Stimulated activated CD8-positive, alpha-beta memory T cell treated with anti-CD3 and anti-CD28 coated beads, Interleukin-4, amount 100 ng/mL, for 1 hour (primary cell): ENCODE measurements at regions not wholly inside any gene's neighbourhood (a gene's known extent, or its start where the extent isn't known, plus 50 kb on each side); places are given as distances from the start of the nearest gene placed in this dataset.

ENCODE experiments used
- DNase-seq, 2 donors: peaks; one replicate each; pipeline ENCODE4 v3.0.0-alpha.2; 2020; ENCODE audit warnings: low read depth in 2 of 2, low spot score in 1 of 2

DNA sequence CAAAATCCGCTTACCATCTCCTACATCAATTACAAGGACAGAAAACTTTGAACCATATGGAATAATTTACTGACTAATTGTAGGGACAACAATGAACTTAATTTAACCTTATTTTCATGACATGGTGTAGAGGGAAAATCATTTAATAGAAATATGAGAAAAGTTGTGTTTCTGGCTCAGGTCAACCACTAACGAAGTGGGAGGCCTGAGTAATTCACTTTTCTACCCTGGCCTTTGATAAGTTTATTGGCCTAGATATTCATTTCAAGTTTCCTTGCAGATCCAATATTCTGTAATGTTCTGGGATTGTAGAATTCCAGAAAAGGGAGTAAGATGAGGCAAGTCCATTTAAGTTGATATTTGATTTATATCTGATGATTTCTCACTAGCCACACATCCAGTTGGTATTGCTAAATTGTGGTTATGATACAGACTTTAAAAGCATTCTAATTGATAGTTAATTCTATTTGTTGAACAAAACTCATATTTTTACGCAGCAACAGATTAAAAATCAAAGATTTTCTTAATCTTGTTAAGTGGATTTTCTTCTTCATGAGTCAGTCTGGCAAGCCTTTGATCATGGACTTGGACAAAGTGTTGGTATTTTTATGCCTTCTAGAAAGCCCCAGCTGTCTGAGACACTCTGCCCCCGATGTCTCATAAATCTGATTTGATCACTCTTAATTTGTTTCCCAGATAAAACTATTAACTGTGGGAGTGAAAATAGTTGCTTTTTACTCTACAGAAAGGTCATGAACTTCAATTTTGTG lies 336.5 kb downstream of the TMEM135 start:
- no peak for DNase-seq
